Epithelial cell of prostate (primary cell): ENCODE measurements at regions not wholly inside any gene's neighbourhood (a gene's known extent, or its start where the extent isn't known, plus 50 kb on each side); places are given as distances from the start of the nearest gene placed in this dataset.

Experiments
- DNase-seq: peaks from one replicate; pipeline ENCODE4 v3.0.0-alpha.2; 2011; ENCODE audit warnings: low read depth, low spot score
- H3K27ac ChIP-seq: fragments of 450-650 bp; 2 replicates; pipeline ENCODE4 v1.5.1; 2017; ENCODE audit warnings: mild to moderate bottlenecking

GRCh38 chr9:8012986-8013385 lies 213.4 kb upstream of the DMAC1 start:
- DNase-seq, result no peak

GRCh38 chr9:8011974-8012373 lies 212.4 kb upstream of the DMAC1 start:
- no peak for DNase-seq

More at GRCh38 chr9:8012986-8013385, 213.4 kb upstream of the DMAC1 start:
- no peak overlapping the region for H3K27ac ChIP-seq

GRCh38 chr9:7996558-7996957 lies 197.0 kb upstream of the DMAC1 start:
- DNase-seq, result no peak
- H3K27ac ChIP-seq, result no peak overlapping the region

More at GRCh38 chr9:8011974-8012373, 212.4 kb upstream of the DMAC1 start:
- H3K27ac ChIP-seq, result no peak overlapping the region

DNA sequence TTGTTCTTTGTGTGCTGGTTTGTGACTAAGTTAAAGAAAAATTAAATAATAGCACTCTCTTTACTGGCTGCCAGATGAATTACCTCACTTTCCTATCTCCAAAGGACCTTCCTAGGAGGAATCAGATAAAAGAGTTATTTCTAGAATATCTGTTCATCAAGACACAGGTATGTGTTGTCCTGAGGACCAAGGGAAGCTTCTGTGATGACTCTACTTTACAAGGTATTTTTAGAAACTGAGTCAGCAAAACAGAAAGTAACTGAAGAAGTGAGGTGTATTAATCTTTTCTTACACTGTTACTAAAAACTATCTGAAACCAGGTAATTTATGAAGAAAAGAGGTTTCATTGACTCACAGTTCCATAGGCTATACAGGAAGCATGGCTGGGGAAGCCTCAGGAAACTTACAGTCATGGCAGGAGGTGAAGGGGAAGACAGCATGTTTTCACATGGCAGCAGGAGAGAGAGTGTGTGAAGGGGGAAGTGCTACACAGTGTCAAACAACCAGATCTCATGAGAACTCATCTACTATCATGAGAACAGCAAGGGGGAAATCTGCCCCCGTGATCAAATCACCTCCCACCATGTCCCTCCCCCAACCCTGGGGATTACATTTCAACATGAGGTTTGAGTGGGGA lies 189.2 kb upstream of the DMAC1 start:
- no peak for DNase-seq
- H3K27ac ChIP-seq, result no peak overlapping the region

- no peak for DNase-seq
- no peak overlapping the region for H3K27ac ChIP-seq
Measured at GRCh38 chr9:7984692-7985091, 185.1 kb upstream of the DMAC1 start.

GRCh38 chr9:7984203-7984602 lies 184.6 kb upstream of the DMAC1 start:
- no peak for DNase-seq
- no peak overlapping the region for H3K27ac ChIP-seq

GRCh38 chr9:7983490-7983889 lies 183.9 kb upstream of the DMAC1 start:
- H3K27ac ChIP-seq, result no peak overlapping the region
- DNase-seq, result no peak

- H3K27ac ChIP-seq, result no peak overlapping the region
- DNase-seq, result no peak
Measured at GRCh38 chr9:7982907-7983306, 183.3 kb upstream of the DMAC1 start.

GRCh38 chr9:7980691-7981289 lies 181.2 kb upstream of the DMAC1 start:
- H3K27ac ChIP-seq, result no peak overlapping the region

DNA sequence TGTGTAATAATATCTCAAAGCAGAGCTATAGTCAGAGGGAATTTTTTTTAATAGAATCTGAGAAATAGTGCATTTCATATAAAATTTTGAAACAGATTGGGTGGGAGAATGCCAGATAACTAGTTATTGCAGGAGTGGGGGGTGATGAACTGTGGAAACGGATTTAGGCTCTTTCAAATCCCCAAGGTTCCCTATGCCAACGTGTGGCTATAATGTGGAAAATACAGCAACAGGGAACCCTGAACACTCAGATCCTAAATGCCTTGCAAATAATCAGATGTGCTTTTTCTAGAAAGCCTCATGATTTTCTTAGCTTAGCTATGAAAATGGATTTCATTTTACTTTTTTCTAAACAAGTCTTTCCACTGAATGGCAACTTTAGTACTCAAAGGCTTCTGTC lies 180.5 kb upstream of the DMAC1 start:
- DNase-seq, result no peak

More at GRCh38 chr9:7980691-7981289, 181.2 kb upstream of the DMAC1 start:
- no peak for DNase-seq

GRCh38 chr9:7979611-7980010 lies 180.0 kb upstream of the DMAC1 start:
- H3K27ac ChIP-seq, result no peak overlapping the region
- no peak for DNase-seq

More for the DNA sequence above, 180.5 kb upstream of the DMAC1 start:
- H3K27ac ChIP-seq, result no peak overlapping the region

DNA sequence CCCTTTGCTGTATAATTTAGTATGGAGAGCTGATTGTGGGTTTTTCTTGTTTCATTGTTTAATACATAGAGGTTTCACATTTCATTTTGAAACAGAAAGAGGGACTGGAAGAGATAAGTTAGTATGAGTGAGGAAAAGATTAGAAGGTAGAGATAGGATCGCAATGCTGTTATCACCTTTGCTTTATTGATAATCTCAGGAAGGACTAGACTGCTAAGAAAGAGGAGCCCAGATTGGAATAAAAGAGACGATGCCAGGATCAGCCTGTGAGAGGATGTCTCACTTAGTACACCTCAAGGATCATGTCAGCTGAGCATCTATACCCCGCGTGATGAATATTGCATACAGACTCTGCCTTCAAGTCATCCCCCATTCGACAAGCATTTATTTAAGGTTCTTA lies 178.0 kb upstream of the DMAC1 start:
- DNase-seq, result no peak
- no peak overlapping the region for H3K27ac ChIP-seq

- H3K27ac ChIP-seq, result no peak overlapping the region
- DNase-seq, result no peak
Measured at GRCh38 chr9:7976856-7977255, 177.3 kb upstream of the DMAC1 start.

- no peak for DNase-seq
- no peak overlapping the region for H3K27ac ChIP-seq
Measured at GRCh38 chr9:7976167-7976755, 176.7 kb upstream of the DMAC1 start.

GRCh38 chr9:7975336-7975735 lies 175.8 kb upstream of the DMAC1 start:
- no peak overlapping the region for H3K27ac ChIP-seq
- DNase-seq, result no peak

DNA sequence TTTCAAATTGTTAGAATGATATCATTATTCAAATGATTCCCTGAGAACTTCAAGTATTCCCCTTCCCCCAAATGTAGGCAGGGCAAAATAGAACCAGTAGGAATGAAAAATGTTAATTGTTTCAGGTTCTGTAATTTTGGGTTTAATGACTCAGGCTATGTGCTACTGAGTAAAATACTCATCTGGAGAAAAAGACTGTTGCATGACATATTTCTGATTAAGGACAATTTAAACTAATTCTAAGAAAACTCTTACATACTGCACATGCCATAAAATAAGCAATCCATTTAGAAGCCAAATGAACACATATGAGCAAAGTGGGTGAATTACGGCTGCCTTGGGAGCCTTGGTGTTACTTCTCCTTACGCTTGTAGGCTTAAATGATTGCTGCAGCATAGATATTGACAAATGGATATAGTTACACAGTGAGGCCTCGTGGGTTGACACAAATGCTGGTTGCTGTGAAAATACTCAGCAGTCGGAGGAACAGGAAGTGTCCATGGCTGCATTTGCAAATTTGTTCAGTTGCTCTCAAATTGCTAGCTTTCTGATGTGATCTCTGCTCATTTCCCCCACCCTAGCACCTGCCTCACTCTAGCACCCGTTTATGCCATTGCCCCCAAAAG lies 174.9 kb upstream of the DMAC1 start:
- no peak for DNase-seq
- H3K27ac ChIP-seq, result no peak overlapping the region

DNA sequence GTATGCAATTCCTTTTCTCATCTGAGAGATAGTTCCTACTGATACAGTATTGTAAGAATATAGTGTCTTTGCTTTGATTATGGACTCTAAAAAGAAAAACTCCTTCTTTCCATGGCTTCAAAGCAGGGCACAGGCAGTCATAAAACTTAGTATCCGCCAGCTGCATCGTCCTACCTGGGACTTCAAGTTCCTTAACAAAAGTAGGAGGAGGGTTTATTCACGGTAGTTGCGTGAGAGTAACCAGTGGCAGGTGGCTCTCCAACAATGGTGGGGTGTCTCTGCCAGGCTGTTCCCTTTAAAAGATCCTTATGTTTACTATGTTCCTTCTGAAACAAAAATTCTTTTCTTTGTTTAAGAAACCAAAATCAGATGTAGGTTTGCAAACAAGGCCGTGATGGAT lies 173.5 kb upstream of the DMAC1 start:
- no peak overlapping the region for H3K27ac ChIP-seq
- no peak for DNase-seq

- DNase-seq, result no peak
- H3K27ac ChIP-seq, result no peak overlapping the region
Measured at GRCh38 chr9:7970681-7971330, 171.2 kb upstream of the DMAC1 start.

DNA sequence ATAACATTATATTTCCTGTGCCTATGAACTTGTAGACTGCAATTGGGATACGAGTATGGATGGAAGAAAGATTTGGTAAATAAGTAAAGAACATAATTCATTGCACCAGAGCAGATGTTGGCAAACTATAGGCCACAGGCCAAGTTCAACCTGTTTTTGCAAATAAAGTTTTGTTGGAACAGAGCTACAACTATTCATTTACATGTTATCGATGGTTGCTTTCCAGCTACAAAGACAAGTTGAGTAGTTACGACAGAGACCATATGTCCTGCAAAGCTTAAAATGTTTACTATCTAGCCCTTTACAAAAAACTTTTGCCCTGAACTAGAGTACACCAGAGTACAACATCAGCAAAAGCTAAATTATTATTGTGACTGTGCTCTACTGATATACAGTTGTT lies 169.1 kb upstream of the DMAC1 start:
- no peak for DNase-seq
- H3K27ac ChIP-seq, result no peak overlapping the region

- peak; percentile 29 for DNase-seq
- H3K27ac ChIP-seq, result no peak overlapping the region
Measured at GRCh38 chr9:7967851-7968250, 168.3 kb upstream of the DMAC1 start.
